ENCODE measurements at regions not wholly inside any gene's neighbourhood (a gene's known extent, or its start where the extent isn't known, plus 50 kb on each side); places are given as distances from the start of the nearest gene placed in this dataset.

- no peak for DNase-seq (ENCODE audit: low read depth in 2 of 2, low spot score in 1 of 2)
Measured at GRCh38 chr13:79792716-79793115, 311.8 kb downstream of the NDFIP2 start.

GRCh38 chr13:79791471-79792042 is 310.6 kb downstream of the NDFIP2 start:
- no peak for DNase-seq (ENCODE audit: low read depth in 2 of 2, low spot score in 1 of 2)

- DNase-seq (ENCODE audit: low read depth in 2 of 2, low spot score in 1 of 2), result no peak
Measured at GRCh38 chr13:79786176-79786575, 305.2 kb downstream of the NDFIP2 start.

GRCh38 chr13:79782541-79783205 is 301.7 kb downstream of the NDFIP2 start:
- DNase-seq (ENCODE audit: low read depth in 2 of 2, low spot score in 1 of 2), result no peak

- no peak for DNase-seq (ENCODE audit: low read depth in 2 of 2, low spot score in 1 of 2)
Measured at GRCh38 chr13:79781829-79782540, 301.0 kb downstream of the NDFIP2 start.

GRCh38 chr13:79780240-79780639 is 299.3 kb downstream of the NDFIP2 start:
- DNase-seq (ENCODE audit: low read depth in 2 of 2, low spot score in 1 of 2), result no peak

GRCh38 chr13:79779761-79780160 is 298.8 kb downstream of the NDFIP2 start:
- no peak for DNase-seq (ENCODE audit: low read depth in 2 of 2, low spot score in 1 of 2)

- no peak for DNase-seq (ENCODE audit: low read depth in 2 of 2, low spot score in 1 of 2)
Measured at GRCh38 chr13:79778741-79779460, 297.9 kb downstream of the NDFIP2 start.

- DNase-seq (ENCODE audit: low read depth in 2 of 2, low spot score in 1 of 2), result no peak
Measured at GRCh38 chr13:79777504-79777903, 296.5 kb downstream of the NDFIP2 start.

- no peak for DNase-seq (ENCODE audit: low read depth in 2 of 2, low spot score in 1 of 2)
Measured at GRCh38 chr13:79776531-79777295, 295.8 kb downstream of the NDFIP2 start.

- no peak for DNase-seq (ENCODE audit: low read depth in 2 of 2, low spot score in 1 of 2)
Measured at GRCh38 chr13:79775830-79776229, 294.9 kb downstream of the NDFIP2 start.

GRCh38 chr13:79772811-79773210 is 291.9 kb downstream of the NDFIP2 start:
- DNase-seq (ENCODE audit: low read depth in 2 of 2, low spot score in 1 of 2), result no peak

- DNase-seq (ENCODE audit: low read depth in 2 of 2, low spot score in 1 of 2), result no peak
Measured at GRCh38 chr13:79771493-79771892, 290.5 kb downstream of the NDFIP2 start.

GRCh38 chr13:79770056-79770455 is 289.1 kb downstream of the NDFIP2 start:
- DNase-seq (ENCODE audit: low read depth in 2 of 2, low spot score in 1 of 2), result no peak

GRCh38 chr13:79767126-79767525 is 286.2 kb downstream of the NDFIP2 start:
- DNase-seq (ENCODE audit: low read depth in 2 of 2, low spot score in 1 of 2), result no peak

GRCh38 chr13:79765331-79765730 is 284.4 kb downstream of the NDFIP2 start:
- no peak for DNase-seq (ENCODE audit: low read depth in 2 of 2, low spot score in 1 of 2)

GRCh38 chr13:79749984-79750551 is 269.1 kb downstream of the NDFIP2 start:
- no peak for DNase-seq (ENCODE audit: low read depth in 2 of 2, low spot score in 1 of 2)

- no peak for DNase-seq (ENCODE audit: low read depth in 2 of 2, low spot score in 1 of 2)
Measured at GRCh38 chr13:79749566-79749965, 268.6 kb downstream of the NDFIP2 start.

- no peak for DNase-seq (ENCODE audit: low read depth in 2 of 2, low spot score in 1 of 2)
Measured at GRCh38 chr13:79745081-79745480, 264.1 kb downstream of the NDFIP2 start.

GRCh38 chr13:79742923-79743322 is 262.0 kb downstream of the NDFIP2 start:
- no peak for DNase-seq (ENCODE audit: low read depth in 2 of 2, low spot score in 1 of 2)

GRCh38 chr13:79740991-79741390 is 260.0 kb downstream of the NDFIP2 start:
- DNase-seq (ENCODE audit: low read depth in 2 of 2, low spot score in 1 of 2), result no peak
